ENCODE measurements at regions not wholly inside any gene's neighbourhood (a gene's known extent, or its start where the extent isn't known, plus 50 kb on each side); places are given as distances from the start of the nearest gene placed in this dataset.
A peak's percentile ranks its signal among the peaks of the same experiment; 100 is the strongest.
"Not testable (repeated sequence)": the region's sequence is repeated elsewhere in the genome, so short reads cannot be mapped to it uniquely, and the experiment has no call there.

GRCh38 chr10:123250640-123251039 is 96.4 kb downstream of the BUB3 start (continued):
- TF ChIP-seq, protein P1, sequence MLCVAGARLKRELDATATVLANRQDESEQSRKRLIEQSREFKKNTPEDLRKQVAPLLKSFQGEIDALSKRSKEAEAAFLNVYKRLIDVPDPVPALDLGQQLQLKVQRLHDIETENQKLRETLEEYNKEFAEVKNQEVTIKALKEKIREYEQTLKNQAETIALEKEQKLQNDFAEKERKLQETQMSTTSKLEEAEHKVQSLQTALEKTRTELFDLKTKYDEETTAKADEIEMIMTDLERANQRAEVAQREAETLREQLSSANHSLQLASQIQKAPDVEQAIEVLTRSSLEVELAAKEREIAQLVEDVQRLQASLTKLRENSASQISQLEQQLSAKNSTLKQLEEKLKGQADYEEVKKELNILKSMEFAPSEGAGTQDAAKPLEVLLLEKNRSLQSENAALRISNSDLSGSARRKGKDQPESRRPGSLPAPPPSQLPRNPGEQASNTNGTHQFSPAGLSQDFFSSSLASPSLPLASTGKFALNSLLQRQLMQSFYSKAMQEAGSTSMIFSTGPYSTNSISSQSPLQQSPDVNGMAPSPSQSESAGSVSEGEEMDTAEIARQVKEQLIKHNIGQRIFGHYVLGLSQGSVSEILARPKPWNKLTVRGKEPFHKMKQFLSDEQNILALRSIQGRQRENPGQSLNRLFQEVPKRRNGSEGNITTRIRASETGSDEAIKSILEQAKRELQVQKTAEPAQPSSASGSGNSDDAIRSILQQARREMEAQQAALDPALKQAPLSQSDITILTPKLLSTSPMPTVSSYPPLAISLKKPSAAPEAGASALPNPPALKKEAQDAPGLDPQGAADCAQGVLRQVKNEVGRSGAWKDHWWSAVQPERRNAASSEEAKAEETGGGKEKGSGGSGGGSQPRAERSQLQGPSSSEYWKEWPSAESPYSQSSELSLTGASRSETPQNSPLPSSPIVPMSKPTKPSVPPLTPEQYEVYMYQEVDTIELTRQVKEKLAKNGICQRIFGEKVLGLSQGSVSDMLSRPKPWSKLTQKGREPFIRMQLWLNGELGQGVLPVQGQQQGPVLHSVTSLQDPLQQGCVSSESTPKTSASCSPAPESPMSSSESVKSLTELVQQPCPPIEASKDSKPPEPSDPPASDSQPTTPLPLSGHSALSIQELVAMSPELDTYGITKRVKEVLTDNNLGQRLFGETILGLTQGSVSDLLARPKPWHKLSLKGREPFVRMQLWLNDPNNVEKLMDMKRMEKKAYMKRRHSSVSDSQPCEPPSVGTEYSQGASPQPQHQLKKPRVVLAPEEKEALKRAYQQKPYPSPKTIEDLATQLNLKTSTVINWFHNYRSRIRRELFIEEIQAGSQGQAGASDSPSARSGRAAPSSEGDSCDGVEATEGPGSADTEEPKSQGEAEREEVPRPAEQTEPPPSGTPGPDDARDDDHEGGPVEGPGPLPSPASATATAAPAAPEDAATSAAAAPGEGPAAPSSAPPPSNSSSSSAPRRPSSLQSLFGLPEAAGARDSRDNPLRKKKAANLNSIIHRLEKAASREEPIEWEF (CRISPR knock-in tag; IDR thresholded peaks at IDR 0.05), result no peak
- TF ChIP-seq HMBOX1 (IDR thresholded peaks at IDR 0.05) (no peak), STAT5A (IDR thresholded peaks at IDR 0.05; ENCODE audit: borderline replicate concordance, low read length) (no peak)

GRCh38 chr10:123252779-123253178 is 98.6 kb downstream of the BUB3 start:
- H3K4me2 ChIP-seq (ENCODE audit: insufficient read depth, low read length), result no peak overlapping the region
- FAIRE-seq, result no peak
- BruUV-seq (replicated peaks), result no TSS peak

DNA sequence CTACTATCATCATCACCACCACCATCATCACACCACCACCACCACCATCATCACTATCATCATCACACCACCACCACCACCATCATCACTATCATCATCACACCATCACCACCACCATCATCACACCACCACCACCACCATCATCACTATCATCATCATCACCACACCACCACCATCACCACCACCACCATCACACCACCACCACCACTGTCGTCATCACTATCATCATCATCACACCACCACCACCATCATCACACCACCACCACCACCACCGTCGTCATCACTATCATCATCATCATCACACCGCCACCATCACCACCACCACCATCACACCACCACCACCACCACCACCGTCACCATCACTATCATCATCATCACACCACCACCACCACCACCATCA is 100.1 kb downstream of the BUB3 start:
- POLR2A ChIA-PET; H4K20me1 ChIP-seq (replicated peaks; ENCODE audit: control insufficient read depth, insufficient read depth, low read length); H3K27ac ChIP-seq (ENCODE audit: extremely low read depth, low read depth, low read length); intact Hi-C loops (cut with micrococcal nuclease); H3K79me2 ChIP-seq (ENCODE audit: control insufficient read depth, insufficient read depth, low read length); H3K36me3 ChIP-seq (ENCODE audit: control insufficient read depth, insufficient read depth, low read length); H3K4me2 ChIP-seq (ENCODE audit: insufficient read depth, low read length); H3K9me3 ChIP-seq (replicated peaks; ENCODE audit: control insufficient read depth, insufficient read depth, low read depth, low read length); H3K9me1 ChIP-seq (ENCODE audit: control insufficient read depth, insufficient read depth, low read length); H3K4me3 ChIP-seq; BruUV-seq (replicated peaks); in situ Hi-C loops (cut with MboI); DNase-seq (ENCODE audit: extremely low read depth in 1 of 4, low spot score in 3 of 4); H3K4me1 ChIP-seq (replicated peaks in 1 of 2; ENCODE audit: control insufficient read depth in 2 of 2, insufficient read depth in 2 of 2, low read length in 2 of 2); H3K9ac ChIP-seq (ENCODE audit: insufficient read depth in 1 of 2, low read depth in 2 of 2, low read length in 2 of 2); ATAC-seq; H3K27me3 ChIP-seq (ENCODE audit: control insufficient read depth in 2 of 2, insufficient read depth in 2 of 2, low read length in 2 of 2); H2AFZ ChIP-seq (ENCODE audit: low read depth, low read length); CTCF ChIA-PET (ENCODE audit: low intra/inter-chr PET ratio): not testable (repeated sequence)
- peak; percentile 58 for FAIRE-seq
- WGBS (ENCODE audit: insufficient coverage, low coverage, missing lambda C conversion rate), result 0% methylated on average over 4 of the region's 5 CpGs

More at GRCh38 chr10:123252779-123253178, 98.6 kb downstream of the BUB3 start:
- no peak overlapping the region for H3K9ac ChIP-seq (ENCODE audit: insufficient read depth in 1 of 2, low read depth in 2 of 2, low read length in 2 of 2)
- no peak overlapping the region for H2AFZ ChIP-seq (ENCODE audit: low read depth, low read length)
- no peaks in the 10 kb centered on the region for H4K20me1 ChIP-seq (replicated peaks; ENCODE audit: control insufficient read depth, insufficient read depth, low read length)
- H3K27me3 ChIP-seq (ENCODE audit: control insufficient read depth in 2 of 2, insufficient read depth in 2 of 2, low read length in 2 of 2), result no peaks in the 10 kb centered on the region; a peak in 1 of 5 replicates
- no peaks in the 10 kb centered on the region for H3K36me3 ChIP-seq (ENCODE audit: control insufficient read depth, insufficient read depth, low read length)
- no peaks in the 10 kb centered on the region for H3K4me1 ChIP-seq (replicated peaks in 1 of 2; ENCODE audit: control insufficient read depth in 2 of 2, insufficient read depth in 2 of 2, low read length in 2 of 2)
- H3K79me2 ChIP-seq (ENCODE audit: control insufficient read depth, insufficient read depth, low read length), result no peaks in the 10 kb centered on the region
- no peak overlapping the region for H3K4me3 ChIP-seq
- intact Hi-C loops (cut with micrococcal nuclease), result no loop called here
- no peak for DNase-seq (ENCODE audit: extremely low read depth in 1 of 4, low spot score in 3 of 4)
- no peak for TF ChIP-seq TCF7L2 (IDR thresholded peaks at IDR 0.05; ENCODE audit: low read depth, low read length)
- no peak for TF ChIP-seq POLR2A (conservative IDR thresholded peaks at IDR 0.05)
- TF ChIP-seq ZC3H11A (IDR thresholded peaks at IDR 0.05; ENCODE audit: low read depth, low read length), result no peak
- TF ChIP-seq, protein P2, sequence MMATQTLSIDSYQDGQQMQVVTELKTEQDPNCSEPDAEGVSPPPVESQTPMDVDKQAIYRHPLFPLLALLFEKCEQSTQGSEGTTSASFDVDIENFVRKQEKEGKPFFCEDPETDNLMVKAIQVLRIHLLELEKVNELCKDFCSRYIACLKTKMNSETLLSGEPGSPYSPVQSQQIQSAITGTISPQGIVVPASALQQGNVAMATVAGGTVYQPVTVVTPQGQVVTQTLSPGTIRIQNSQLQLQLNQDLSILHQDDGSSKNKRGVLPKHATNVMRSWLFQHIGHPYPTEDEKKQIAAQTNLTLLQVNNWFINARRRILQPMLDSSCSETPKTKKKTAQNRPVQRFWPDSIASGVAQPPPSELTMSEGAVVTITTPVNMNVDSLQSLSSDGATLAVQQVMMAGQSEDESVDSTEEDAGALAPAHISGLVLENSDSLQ (IDR thresholded peaks at IDR 0.05), result no peak
- no peak for TF ChIP-seq MTF1 (CRISPR knock-in tag; IDR thresholded peaks at IDR 0.05; ENCODE audit: borderline replicate concordance)
- TF ChIP-seq NEUROD1 (IDR thresholded peaks at IDR 0.05; ENCODE audit: borderline replicate concordance, low read depth, low read length, partially characterized antibody), result no peak
- H3K9me3 ChIP-seq (replicated peaks; ENCODE audit: control insufficient read depth, insufficient read depth, low read depth, low read length), result peaks cover 9% of the 10 kb centered on the region
- ChIA-PET POLR2A (no interaction called here), CTCF (ENCODE audit: low intra/inter-chr PET ratio) (no interaction called here)
- 0% methylated on average over 3 of the region's 4 CpGs for whole genome bisulfite sequencing (ENCODE audit: insufficient coverage, low coverage, missing lambda C conversion rate)
- no peak overlapping the region for H3K27ac ChIP-seq (ENCODE audit: extremely low read depth, low read depth, low read length)
- ATAC-seq, result no peak
- no peaks in the 10 kb centered on the region for H3K9me1 ChIP-seq (ENCODE audit: control insufficient read depth, insufficient read depth, low read length)
- in situ Hi-C loops (cut with MboI), result no loop called here
